ENCODE measurements at regions not wholly inside any gene's neighbourhood (a gene's known extent, or its start where the extent isn't known, plus 50 kb on each side); places are given as distances from the start of the nearest gene placed in this dataset.

DNA sequence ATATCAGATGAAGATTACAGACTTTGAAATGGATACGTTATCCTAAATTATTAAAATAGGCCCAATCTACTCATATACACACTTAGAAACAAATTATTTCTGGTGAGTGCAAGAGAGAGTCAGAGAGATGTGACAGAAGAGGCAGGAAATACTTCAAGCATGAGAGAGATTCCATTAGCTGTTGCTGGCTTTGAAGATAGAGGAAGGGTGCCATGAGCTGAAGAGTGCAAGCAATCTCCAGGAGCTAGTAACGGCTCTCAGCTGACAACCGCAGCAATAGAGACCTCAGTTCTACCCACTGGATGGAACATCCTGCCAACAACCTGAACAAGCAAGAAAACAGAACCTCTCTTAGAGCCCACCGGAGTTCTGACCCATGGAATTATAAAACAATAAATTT, 270.7 kb upstream of the SLITRK3 start:
- TF ChIP-seq, protein P1, sequence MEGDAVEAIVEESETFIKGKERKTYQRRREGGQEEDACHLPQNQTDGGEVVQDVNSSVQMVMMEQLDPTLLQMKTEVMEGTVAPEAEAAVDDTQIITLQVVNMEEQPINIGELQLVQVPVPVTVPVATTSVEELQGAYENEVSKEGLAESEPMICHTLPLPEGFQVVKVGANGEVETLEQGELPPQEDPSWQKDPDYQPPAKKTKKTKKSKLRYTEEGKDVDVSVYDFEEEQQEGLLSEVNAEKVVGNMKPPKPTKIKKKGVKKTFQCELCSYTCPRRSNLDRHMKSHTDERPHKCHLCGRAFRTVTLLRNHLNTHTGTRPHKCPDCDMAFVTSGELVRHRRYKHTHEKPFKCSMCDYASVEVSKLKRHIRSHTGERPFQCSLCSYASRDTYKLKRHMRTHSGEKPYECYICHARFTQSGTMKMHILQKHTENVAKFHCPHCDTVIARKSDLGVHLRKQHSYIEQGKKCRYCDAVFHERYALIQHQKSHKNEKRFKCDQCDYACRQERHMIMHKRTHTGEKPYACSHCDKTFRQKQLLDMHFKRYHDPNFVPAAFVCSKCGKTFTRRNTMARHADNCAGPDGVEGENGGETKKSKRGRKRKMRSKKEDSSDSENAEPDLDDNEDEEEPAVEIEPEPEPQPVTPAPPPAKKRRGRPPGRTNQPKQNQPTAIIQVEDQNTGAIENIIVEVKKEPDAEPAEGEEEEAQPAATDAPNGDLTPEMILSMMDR (IDR thresholded peaks at IDR 0.05; ENCODE audit: low read length), result no peak
- no peak for TF ChIP-seq EZH2 (optimal IDR thresholded peaks at IDR 0.05; ENCODE audit: low read depth, low read length)

Data from MM.1S (cell line).